RWPE1 (cell line): ENCODE measurements at regions not wholly inside any gene's neighbourhood (a gene's known extent, or its start where the extent isn't known, plus 50 kb on each side); places are given as distances from the start of the nearest gene placed in this dataset.

Source experiments
- CTCF ChIA-PET: fragments of 350-600 bp; sonication (Branson Sonifier 250); formaldehyde crosslinking; extraction: SDS; loops from one replicate; lab custom pipeline; 2021; lab: Yijun Ruan, JAX
- POLR2A ChIA-PET: fragments of 400-600 bp; formaldehyde crosslinking; extraction: SDS; loops from one replicate; lab custom pipeline; 2020; ENCODE audit warnings: antibody characterized with exemption; ENCODE audit not compliant: low non-redundant PET; lab: Yijun Ruan, JAX
- DNase-seq: peaks from one replicate; pipeline ENCODE4 v3.0.0; 2012; ENCODE audit warnings: low spot score
- H3K27ac ChIP-seq: fragments of 450-650 bp; 2 replicates; pipeline ENCODE4 v1.5.1; 2017
- CTCF ChIP-seq: fragments of 450-650 bp; conservative IDR thresholded peaks from 2 replicates; pipeline ENCODE4 v1.5.1; 2017; ENCODE audit warnings: low read depth, mild to moderate bottlenecking

DNA sequence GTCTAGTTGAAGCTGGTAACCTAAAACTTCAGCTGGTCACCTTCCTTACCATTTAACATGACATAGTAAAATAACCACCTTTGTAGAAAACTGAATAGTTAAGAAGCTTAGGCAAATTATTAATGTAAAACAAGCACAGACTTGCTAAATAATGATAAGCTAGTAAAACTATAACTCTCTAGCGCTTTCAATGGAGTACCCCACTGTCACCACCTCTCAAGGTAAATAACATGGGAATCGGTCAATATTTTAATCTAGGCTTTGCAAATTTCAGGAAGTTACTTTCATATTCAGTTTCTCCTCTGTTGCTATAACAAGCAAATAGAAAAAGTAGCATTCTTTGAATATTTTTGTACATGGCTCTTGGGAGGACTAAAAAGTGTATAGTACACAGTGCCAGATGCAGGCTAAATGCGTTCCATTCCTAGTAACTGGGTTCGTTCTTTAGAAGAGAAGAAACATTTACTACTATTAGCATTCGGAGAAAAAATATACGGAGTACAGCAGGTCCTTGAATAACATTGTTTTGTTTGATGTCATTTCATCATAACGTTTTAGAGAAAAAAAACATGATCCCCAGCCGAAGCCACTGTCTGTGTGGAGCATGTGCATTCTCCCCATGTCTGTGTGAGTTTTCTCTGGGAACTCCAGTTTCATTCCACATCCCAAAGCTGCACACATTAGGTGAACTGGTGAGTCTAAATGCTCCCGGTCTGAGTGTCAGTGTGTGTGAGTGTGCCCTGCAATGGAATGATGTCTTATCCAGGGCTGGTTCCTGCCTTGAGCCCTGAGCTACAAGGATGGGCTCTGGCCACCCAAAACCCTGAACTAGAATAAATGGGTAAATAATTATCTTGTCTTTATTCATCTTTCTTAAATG is 52.5 kb downstream of the EPRS1 start:
- ChIA-PET CTCF (interaction anchor here (0.6 to 1.2 kb wide), 4 partner anchors 19 to 1218 kb away, joined by 3 to 4 read pairs (median 4); no protein-coding TSS in a partner anchor), POLR2A (no interaction called here)
- no peak for TF ChIP-seq CTCF
- no peak for DNase-seq
- H3K27ac ChIP-seq: no peak overlapping the region

DNA sequence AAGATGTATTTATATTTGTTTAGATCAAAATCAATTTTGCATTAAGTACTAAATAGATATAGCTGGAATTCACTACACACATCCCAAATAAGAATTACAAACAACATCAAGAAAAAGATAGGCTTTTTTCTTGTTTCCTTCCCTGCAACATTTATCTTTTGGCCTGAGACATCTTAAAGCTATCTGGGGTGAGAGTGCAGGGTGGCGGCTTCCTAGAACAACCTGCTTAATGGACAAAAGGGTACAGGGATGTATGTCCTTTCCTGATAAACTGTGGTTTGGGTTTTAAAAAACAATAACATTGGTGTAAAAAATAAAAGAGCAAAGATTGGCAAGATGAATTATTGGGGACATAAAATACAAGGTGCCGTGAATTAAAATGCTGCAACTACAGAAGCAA is 54.4 kb downstream of the EPRS1 start:
- POLR2A ChIA-PET: no interaction called here
- no peak overlapping the region for H3K27ac ChIP-seq
- TF ChIP-seq CTCF: no peak
- DNase-seq: no peak
- CTCF ChIA-PET: interaction anchor here (0.9 kb wide), 1 partner anchor 13 kb away, joined by 3 read pairs; no protein-coding TSS in a partner anchor

GRCh38 chr1:219991511-219991810 is 54.8 kb downstream of the EPRS1 start:
- ChIA-PET CTCF (interaction anchor here (0.9 to 1.0 kb wide), 2 partner anchors 13 to 20 kb away, joined by 3 read pairs; no protein-coding TSS in a partner anchor), POLR2A (no interaction called here)
- DNase-seq: no peak
- H3K27ac ChIP-seq: no peak overlapping the region
- no peak for TF ChIP-seq CTCF

- ChIA-PET POLR2A (interaction anchor here (0.6 to 0.7 kb wide), 2 partner anchors 22 to 42 kb away, joined by 3 read pairs; no protein-coding TSS in a partner anchor), CTCF (interaction anchor here (0.5 to 1.5 kb wide), 11 partner anchors 13 to 1961 kb away, joined by 3 to 9 read pairs (median 4); no protein-coding TSS in a partner anchor)
- peak; percentile 38 for DNase-seq
- peak; percentile 71 for TF ChIP-seq CTCF
- no peak overlapping the region for H3K27ac ChIP-seq
These were observed 55.4 kb downstream of the EPRS1 start for GRCh38 chr1:219990782-219991510.

- DNase-seq: no peak
- no peak for TF ChIP-seq CTCF
- H3K27ac ChIP-seq: no peak overlapping the region
- CTCF ChIA-PET: interaction anchor here (0.6 to 1.8 kb wide), 8 partner anchors 9 to 186 kb away, joined by 3 to 9 read pairs (median 4); no protein-coding TSS in a partner anchor
- POLR2A ChIA-PET: no interaction called here
These were observed 56.5 kb downstream of the EPRS1 start for GRCh38 chr1:219989766-219990165.

DNA sequence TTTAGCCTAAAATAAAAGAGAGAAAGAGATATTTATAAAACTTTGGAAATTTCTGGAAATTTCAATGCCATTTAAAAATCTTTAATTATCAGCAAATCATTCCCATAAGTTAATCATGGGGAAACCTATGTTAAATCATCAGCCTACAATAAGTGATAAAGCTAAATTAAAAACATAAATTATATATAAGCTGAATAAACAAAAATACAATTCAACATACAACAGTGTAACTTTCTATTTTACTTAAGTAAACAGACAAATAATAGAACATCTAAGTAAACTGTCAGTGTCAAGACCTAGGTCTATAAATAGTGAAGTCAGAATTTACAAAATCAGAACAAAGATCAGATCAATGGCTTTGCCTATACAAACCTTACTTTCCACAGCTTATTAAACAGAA is 57.5 kb downstream of the EPRS1 start:
- ChIA-PET CTCF (interaction anchor here (0.6 to 1.8 kb wide), 5 partner anchors 10 to 1325 kb away, joined by 3 to 8 read pairs (median 3); no protein-coding TSS in a partner anchor), POLR2A (no interaction called here)

More for the DNA sequence above, 57.5 kb downstream of the EPRS1 start:
- no peak for DNase-seq
- TF ChIP-seq CTCF: no peak
- no peak overlapping the region for H3K27ac ChIP-seq
